Naive thymus-derived CD8-positive, alpha-beta T cell (primary cell): ENCODE measurements at regions not wholly inside any gene's neighbourhood (a gene's known extent, or its start where the extent isn't known, plus 50 kb on each side); places are given as distances from the start of the nearest gene placed in this dataset.

Source experiments
- ATAC-seq, 2 donors: fragments of 150-1000 bp; cut with Tn5 transposase in 1 of 2; sonication (Bioruptor Pico), chemical (Tn5 transposase) in 1 of 2; 1 replicate in 1 of 2; 2 replicates in 1 of 2; pipeline ENCODE4 v1.10.0; 2021; ENCODE audit warnings: mild to moderate bottlenecking in 2 of 2, moderate library complexity in 2 of 2
- POLR2A ChIA-PET: fragments of 350-600 bp; sonication (Branson Sonifier 250); formaldehyde crosslinking; loops from one replicate; lab custom pipeline; 2021; ENCODE audit warnings: antibody characterized with exemption; lab: Charles Lee
- DNase-seq, 10 donors: peaks; one replicate each; pipeline versions ENCODE4 v3.0.0 to v3.0.0-alpha.2; 2020 to 2022
- H3K27ac Mint-ChIP-seq, 10 donors: one replicate each; pipeline ENCODE4 v1.8.0; 2020 to 2022; ENCODE audit warnings: mild to moderate bottlenecking in 10 of 10, mixed read lengths in 10 of 10, moderate library complexity in 4 of 10, inconsistent platforms in 1 of 10
- H3K27me3 Mint-ChIP-seq, 5 donors: one replicate each; pipeline ENCODE4 v1.8.0; 2021 to 2022; ENCODE audit warnings: mixed read lengths in 5 of 5
- H3K36me3 Mint-ChIP-seq, 3 donors: one replicate each; pipeline ENCODE4 v1.8.0; 2020 to 2022; ENCODE audit warnings: mixed read lengths in 3 of 3, mild to moderate bottlenecking in 2 of 3, inconsistent platforms in 1 of 3
- H3K4me1 Mint-ChIP-seq, 4 donors: one replicate each; pipeline ENCODE4 v1.8.0; 2021 to 2022; ENCODE audit warnings: mixed read lengths in 4 of 4
- H3K4me3 Mint-ChIP-seq, 10 donors: one replicate each; pipeline ENCODE4 v1.8.0; 2020 to 2022; ENCODE audit warnings: mild to moderate bottlenecking in 10 of 10, mixed read lengths in 10 of 10, moderate library complexity in 6 of 10, inconsistent platforms in 1 of 10
- H3K9me3 Mint-ChIP-seq, 9 donors: one replicate each; pipeline ENCODE4 v1.8.0; 2020 to 2022; ENCODE audit warnings: mixed read lengths in 9 of 9, mild to moderate bottlenecking in 3 of 9, inconsistent platforms in 1 of 9, moderate library complexity in 1 of 9

- ATAC-seq (no peak), DNase-seq (no peak)
- H3K27ac Mint-ChIP-seq, result no peak overlapping the region
- peaks cover 0 to 13% (median 2%) of the 10 kb centered on the region in 9 donors for H3K9me3 Mint-ChIP-seq
- POLR2A ChIA-PET, result no interaction called here
- no peak overlapping the region for H3K4me3 Mint-ChIP-seq
- no peaks in the 10 kb centered on the region for H3K36me3 Mint-ChIP-seq
- peaks cover 5 to 19% (median 8%) of the 10 kb centered on the region in 5 donors for H3K27me3 Mint-ChIP-seq
- H3K4me1 Mint-ChIP-seq, result no peaks in the 10 kb centered on the region
Observed at GRCh38 chr5:129821477-129822131, 73.7 kb downstream of the MINAR2 start.

- Mint-ChIP-seq H3K27ac (no peak overlapping the region), H3K9me3 (no peaks in the 10 kb centered on the region), H3K27me3 (peaks cover 0 to 17% (median 7%) of the 10 kb centered on the region in 5 donors), H3K36me3 (no peaks in the 10 kb centered on the region), H3K4me3 (no peak overlapping the region), H3K4me1 (no peaks in the 10 kb centered on the region)
- POLR2A ChIA-PET, result no interaction called here
- no peak for ATAC-seq
- no peak for DNase-seq
Observed at GRCh38 chr5:129830288-129830687, 74.0 kb upstream of the CHSY3 start.

- POLR2A ChIA-PET, result no interaction called here
- ATAC-seq, result no peak
- no peak overlapping the region for H3K4me3 Mint-ChIP-seq
Observed at GRCh38 chr5:129836321-129836720, 67.9 kb upstream of the CHSY3 start.

GRCh38 chr5:129844764-129845163 lies 59.5 kb upstream of the CHSY3 start:
- Mint-ChIP-seq H3K27me3 (peaks cover 0 to 9% (median 3%) of the 10 kb centered on the region in 5 donors), H3K27ac (no peak overlapping the region), H3K36me3 (no peaks in the 10 kb centered on the region), H3K4me1 (no peaks in the 10 kb centered on the region), H3K4me3 (no peak overlapping the region), H3K9me3 (no peaks in the 10 kb centered on the region)
- POLR2A ChIA-PET, result no interaction called here
- no peak for ATAC-seq
- DNase-seq, result no peak

More at GRCh38 chr5:129836321-129836720, 67.9 kb upstream of the CHSY3 start:
- no peaks in the 10 kb centered on the region for H3K36me3 Mint-ChIP-seq
- H3K4me1 Mint-ChIP-seq, result no peaks in the 10 kb centered on the region
- no peaks in the 10 kb centered on the region for H3K9me3 Mint-ChIP-seq
- peaks cover 0 to 13% (median 9%) of the 10 kb centered on the region in 5 donors for H3K27me3 Mint-ChIP-seq
- DNase-seq, result no peak
- H3K27ac Mint-ChIP-seq, result no peak overlapping the region

- Mint-ChIP-seq H3K36me3 (no peaks in the 10 kb centered on the region), H3K9me3 (no peaks in the 10 kb centered on the region), H3K4me1 (peaks cover 0 to 2% (median 0%) of the 10 kb centered on the region in 4 donors), H3K4me3 (no peak overlapping the region), H3K27ac (no peak overlapping the region), H3K27me3 (peaks cover 1 to 16% (median 10%) of the 10 kb centered on the region in 5 donors)
- peak; percentile 14 to 82 (median 48) for DNase-seq
- POLR2A ChIA-PET, result no interaction called here
- peak; percentile 50 to 70 for ATAC-seq
Observed at GRCh38 chr5:129852747-129853352, 51.4 kb upstream of the CHSY3 start.

GRCh38 chr5:129853588-129853987 lies 50.7 kb upstream of the CHSY3 start:
- POLR2A ChIA-PET, result no interaction called here

More at GRCh38 chr5:129853588-129853987, 50.7 kb upstream of the CHSY3 start:
- DNase-seq, result no peak
- no peak for ATAC-seq
- peaks cover 1 to 16% (median 10%) of the 10 kb centered on the region in 5 donors for H3K27me3 Mint-ChIP-seq
- H3K4me3 Mint-ChIP-seq, result no peak overlapping the region
- H3K4me1 Mint-ChIP-seq, result peaks cover 0 to 2% (median 0%) of the 10 kb centered on the region in 4 donors
- H3K27ac Mint-ChIP-seq, result no peak overlapping the region
- no peaks in the 10 kb centered on the region for H3K36me3 Mint-ChIP-seq
- no peaks in the 10 kb centered on the region for H3K9me3 Mint-ChIP-seq
